ENCODE measurements at regions not wholly inside any gene's neighbourhood (a gene's known extent, or its start where the extent isn't known, plus 50 kb on each side); places are given as distances from the start of the nearest gene placed in this dataset.

GRCh38 chr2:105646774-105647076, 98.0 kb upstream of the NCK2 start:
- DNase-seq (ENCODE audit: low spot score): no peak
- TF ChIP-seq CTCF (IDR thresholded peaks at IDR 0.05; ENCODE audit: borderline replicate concordance, control extremely low read depth, extremely low read depth, insufficient read depth, missing control alignments): no peak
- in situ Hi-C loops (cut with MboI; ENCODE audit: low sequenced_read_pairs, unreplicated experiment): no loop called here

GRCh38 chr2:105645938-105646773, 98.6 kb upstream of the NCK2 start:
- TF ChIP-seq CTCF (IDR thresholded peaks at IDR 0.05; ENCODE audit: borderline replicate concordance, control extremely low read depth, extremely low read depth, insufficient read depth, missing control alignments): no peak
- in situ Hi-C loops (cut with MboI; ENCODE audit: low sequenced_read_pairs, unreplicated experiment): no loop called here
- DNase-seq (ENCODE audit: low spot score): no peak

GRCh38 chr2:105645031-105645937, 99.4 kb upstream of the NCK2 start:
- in situ Hi-C loops (cut with MboI; ENCODE audit: low sequenced_read_pairs, unreplicated experiment): no loop called here
- TF ChIP-seq CTCF (IDR thresholded peaks at IDR 0.05; ENCODE audit: borderline replicate concordance, control extremely low read depth, extremely low read depth, insufficient read depth, missing control alignments): no peak
- DNase-seq (ENCODE audit: low spot score): no peak

GRCh38 chr2:105644174-105644980, 100.3 kb upstream of the NCK2 start:
- no peak for DNase-seq (ENCODE audit: low spot score)
- in situ Hi-C loops (cut with MboI; ENCODE audit: low sequenced_read_pairs, unreplicated experiment): no loop called here

GRCh38 chr2:105643405-105644173, 101.1 kb upstream of the NCK2 start:
- in situ Hi-C loops (cut with MboI; ENCODE audit: low sequenced_read_pairs, unreplicated experiment): no loop called here
- no peak for DNase-seq (ENCODE audit: low spot score)

More at GRCh38 chr2:105644174-105644980, 100.3 kb upstream of the NCK2 start:
- TF ChIP-seq CTCF (IDR thresholded peaks at IDR 0.05; ENCODE audit: borderline replicate concordance, control extremely low read depth, extremely low read depth, insufficient read depth, missing control alignments): no peak

More at GRCh38 chr2:105643405-105644173, 101.1 kb upstream of the NCK2 start:
- no peak for TF ChIP-seq CTCF (IDR thresholded peaks at IDR 0.05; ENCODE audit: borderline replicate concordance, control extremely low read depth, extremely low read depth, insufficient read depth, missing control alignments)

Measured in GM13976 (cell line).